SK-MEL-5 (cell line): ENCODE measurements at regions not wholly inside any gene's neighbourhood (a gene's known extent, or its start where the extent isn't known, plus 50 kb on each side); places are given as distances from the start of the nearest gene placed in this dataset.
"Not testable (repeated sequence)": the region's sequence is repeated elsewhere in the genome, so short reads cannot be mapped to it uniquely, and the experiment has no call there.

Source experiments
- DNase-seq: peaks from one replicate; pipeline ENCODE4 v3.0.0-alpha.2; 2016; ENCODE audit warnings: low read depth, low spot score
- in situ Hi-C: cut with HindIII; loops from 2 replicates; pipeline ENCODE4 v1.10.0; 2016; ENCODE audit warnings: low sequenced_read_pairs, high pct_unique_total_duplicates, low pct_unique_long_range_greater_than_20kb

- in situ Hi-C loops, result no loop called here
- DNase-seq, result no peak
These were observed 68.0 kb downstream of the LUZP4 start for GRCh38 chrX:115357326-115358120.

- in situ Hi-C loops, DNase-seq: not testable (repeated sequence)
These were observed 70.0 kb downstream of the LUZP4 start for GRCh38 chrX:115359508-115359907.

DNA sequence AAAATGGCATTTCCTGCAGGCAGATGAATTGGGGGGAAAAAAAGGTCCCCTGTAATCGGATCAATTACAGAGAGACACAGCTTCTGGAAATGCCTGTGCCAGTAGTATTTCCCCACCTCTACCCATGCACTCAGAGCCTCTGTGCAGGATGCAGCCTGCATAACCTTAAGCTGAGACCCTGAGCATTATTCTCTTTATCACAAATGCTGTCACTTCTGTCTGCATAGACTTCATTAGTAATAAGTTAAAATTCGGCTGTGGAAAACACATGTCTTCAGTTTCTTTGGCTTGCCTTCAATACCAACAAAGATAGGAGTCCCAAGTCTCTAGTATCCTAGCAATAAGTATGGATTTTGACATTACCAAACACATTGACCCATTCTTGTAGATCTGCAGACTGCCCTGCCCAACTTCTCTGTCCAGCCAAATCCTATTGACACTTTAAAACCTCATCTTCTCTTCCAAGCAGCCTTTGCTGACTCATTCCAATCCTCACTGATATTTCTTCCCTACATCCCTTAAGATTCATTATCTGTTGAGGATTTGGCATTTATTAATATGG is 70.8 kb downstream of the LUZP4 start:
- DNase-seq, result no peak
- in situ Hi-C loops, result no loop called here

- in situ Hi-C loops, result no loop called here
- DNase-seq, result peak; percentile 10
These were observed 73.0 kb downstream of the LUZP4 start for GRCh38 chrX:115362334-115363095.

GRCh38 chrX:115363372-115363771 is 73.9 kb downstream of the LUZP4 start:
- in situ Hi-C loops, result no loop called here
- no peak for DNase-seq

GRCh38 chrX:115363897-115364296 is 74.4 kb downstream of the LUZP4 start:
- in situ Hi-C loops, result no loop called here
- no peak for DNase-seq

DNA sequence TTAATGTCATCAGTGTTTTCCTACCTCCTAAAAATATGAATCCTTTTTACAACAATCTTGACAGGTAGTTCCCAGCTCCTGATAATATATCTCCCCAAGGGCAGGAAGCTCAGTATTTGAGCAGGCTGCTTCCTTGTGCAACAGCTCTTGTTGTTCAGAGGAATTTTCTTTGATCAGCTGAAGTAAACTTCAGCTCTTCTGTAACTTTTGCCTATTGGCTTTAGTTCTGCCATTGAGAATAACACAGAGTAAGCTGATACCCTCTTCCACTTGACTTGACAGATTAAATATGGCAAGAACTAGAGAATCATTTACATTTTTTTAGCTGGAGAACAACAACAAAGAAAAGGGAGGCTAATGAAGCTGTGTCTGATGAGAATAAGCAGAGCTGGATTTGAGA is 75.2 kb downstream of the LUZP4 start:
- in situ Hi-C loops, result no loop called here
- DNase-seq, result no peak

GRCh38 chrX:115366535-115366934 is 77.0 kb downstream of the LUZP4 start:
- in situ Hi-C loops, result no loop called here
- DNase-seq, result no peak

- peak; percentile 43 for DNase-seq
These were observed 77.9 kb downstream of the LUZP4 start for GRCh38 chrX:115367455-115367854.

DNA sequence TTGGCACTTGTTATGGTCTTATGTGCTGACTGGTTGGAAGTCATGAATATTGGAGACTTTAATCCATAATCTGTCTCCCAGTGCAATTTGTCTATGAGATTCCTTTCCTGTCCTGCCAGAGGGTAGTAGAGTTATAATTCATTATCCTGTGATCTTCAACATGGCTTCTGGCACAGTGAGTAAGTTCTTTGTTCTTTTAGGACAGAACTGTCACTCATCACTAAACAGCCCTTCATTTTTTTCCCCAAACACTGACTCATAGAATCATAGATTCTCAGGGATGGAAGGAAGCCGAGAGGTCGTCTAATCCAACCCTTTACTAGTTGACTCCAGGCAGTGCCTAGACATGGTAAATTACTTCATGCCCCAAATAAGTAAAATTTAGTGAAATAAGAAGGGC is 78.4 kb downstream of the LUZP4 start:
- in situ Hi-C loops, result no loop called here

More at GRCh38 chrX:115367455-115367854, 77.9 kb downstream of the LUZP4 start:
- in situ Hi-C loops, result no loop called here

GRCh38 chrX:115368876-115369275 is 79.4 kb downstream of the LUZP4 start:
- peak; percentile 21 for DNase-seq
- in situ Hi-C loops, result no loop called here

More for the DNA sequence above, 78.4 kb downstream of the LUZP4 start:
- DNase-seq, result peak; percentile 85

- in situ Hi-C loops, result no loop called here
- DNase-seq, result peak; percentile 89
These were observed 82.6 kb downstream of the LUZP4 start for GRCh38 chrX:115372152-115372551.

DNA sequence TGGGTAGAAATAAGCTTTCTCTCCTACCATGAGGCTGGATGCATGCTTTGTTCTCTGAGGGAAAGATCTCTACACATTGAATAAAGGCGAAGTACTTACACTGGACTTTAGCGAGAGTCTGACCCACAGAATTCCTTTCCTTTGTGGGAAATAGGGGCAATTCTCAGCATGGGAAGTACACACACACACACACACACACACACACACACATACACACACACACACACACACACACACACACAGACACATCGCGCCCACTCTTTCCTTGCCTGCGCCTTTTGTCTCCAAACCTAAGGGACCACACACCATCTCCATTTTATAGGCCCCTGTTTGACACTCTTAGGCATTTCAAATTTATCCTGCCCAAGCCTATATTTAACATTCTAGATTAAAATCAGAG is 83.8 kb downstream of the LUZP4 start:
- no peak for DNase-seq
- in situ Hi-C loops, result no loop called here

GRCh38 chrX:115378471-115378870 is 89.0 kb downstream of the LUZP4 start:
- in situ Hi-C loops, result no loop called here
- DNase-seq, result peak; percentile 30

- no peak for DNase-seq
- in situ Hi-C loops, result no loop called here
These were observed 97.8 kb downstream of the LUZP4 start for GRCh38 chrX:115387327-115387726.

DNA sequence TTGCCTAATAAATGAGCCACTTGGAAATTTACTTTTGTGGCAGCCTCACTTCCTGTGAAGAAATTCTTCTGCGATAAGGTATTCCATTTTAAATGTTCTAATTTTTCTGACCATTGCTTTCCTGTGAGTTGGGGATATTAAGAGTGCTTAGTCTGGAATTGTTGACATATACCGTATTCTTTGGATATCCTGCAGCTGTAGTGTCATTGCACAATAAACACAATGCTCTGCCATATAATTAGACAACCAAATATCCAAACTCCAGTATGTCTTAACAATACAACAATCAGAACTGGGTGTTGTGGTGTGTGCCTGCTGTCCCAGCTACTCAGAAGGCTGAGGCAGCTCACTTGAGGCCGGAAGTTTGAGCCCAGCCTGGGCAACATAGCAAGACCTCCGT is 99.4 kb downstream of the LUZP4 start:
- DNase-seq, result no peak
- in situ Hi-C loops, result no loop called here

DNA sequence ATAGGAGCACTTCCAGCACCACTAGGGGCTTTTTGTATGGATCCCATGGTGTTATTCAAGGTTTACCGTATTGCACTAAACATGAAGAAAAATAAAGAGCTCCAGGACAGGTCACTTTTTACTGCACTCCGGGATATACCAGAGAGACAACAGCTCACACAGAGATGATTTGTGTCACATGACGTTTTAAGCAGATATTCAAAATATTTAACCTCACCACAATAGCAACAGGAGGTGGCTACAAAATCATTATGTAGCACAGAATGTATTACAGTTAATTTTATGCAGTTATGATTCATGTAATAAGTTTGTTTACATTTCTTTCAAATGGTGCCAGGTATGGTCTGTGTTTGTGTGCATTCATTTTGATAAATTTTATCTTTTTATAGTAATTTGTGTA is 100.6 kb downstream of the LUZP4 start:
- in situ Hi-C loops, result no loop called here
- no peak for DNase-seq

- in situ Hi-C loops, result no loop called here
- DNase-seq, result no peak
These were observed 102.5 kb downstream of the LUZP4 start for GRCh38 chrX:115392031-115392430.

DNA sequence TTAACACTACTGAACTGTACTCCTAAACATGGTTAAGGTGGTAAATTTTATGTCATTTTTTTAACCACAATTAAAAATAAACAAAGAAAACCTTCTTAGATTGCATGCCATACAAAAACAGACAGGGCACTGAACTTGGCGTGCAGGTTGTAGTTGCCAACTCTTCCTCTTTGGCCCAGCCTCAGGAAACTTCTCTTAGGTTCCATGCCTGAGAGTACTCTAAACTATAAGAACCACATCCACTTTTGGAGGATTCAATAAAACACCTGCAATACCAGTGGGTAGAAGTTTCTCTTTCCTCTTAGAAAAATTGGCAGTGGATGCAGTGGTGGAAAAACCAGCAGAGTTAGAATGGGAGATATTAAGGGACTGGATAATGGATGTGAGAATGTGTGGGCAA is 103.4 kb downstream of the LUZP4 start:
- in situ Hi-C loops, result no loop called here
- DNase-seq, result no peak
